GM18858 (cell line): ENCODE measurements at regions not wholly inside any gene's neighbourhood (a gene's known extent, or its start where the extent isn't known, plus 50 kb on each side); places are given as distances from the start of the nearest gene placed in this dataset.
A peak's percentile ranks its signal among the peaks of the same experiment; 100 is the strongest.

Source experiments
- ATAC-seq: cut with Tn5 transposase; IDR thresholded peaks from one replicate; pipeline ENCODE4 v1.9.1; 2021; ENCODE audit not compliant: unreplicated experiment

DNA sequence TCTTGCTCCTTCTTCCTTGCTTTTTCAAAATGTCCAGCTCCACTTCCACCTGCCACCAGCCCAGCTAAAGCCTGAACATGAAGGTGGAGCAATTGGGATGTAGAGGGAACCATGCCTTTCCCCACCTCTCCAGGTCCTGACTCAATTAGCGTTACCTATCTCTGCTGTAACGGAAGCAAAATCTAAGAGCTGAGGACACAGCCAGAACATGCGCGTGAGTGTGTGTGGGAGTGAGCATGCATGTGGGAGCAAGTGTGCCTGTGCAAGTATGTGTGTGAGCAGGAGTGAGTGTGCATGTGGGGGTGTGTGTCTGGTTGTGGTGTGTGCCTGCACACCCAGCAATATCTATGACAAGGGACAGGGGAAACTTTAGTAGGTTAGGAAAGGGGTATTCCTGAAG is 364.5 kb downstream of the MID1IP1 start:
- ATAC-seq = no peak

DNA sequence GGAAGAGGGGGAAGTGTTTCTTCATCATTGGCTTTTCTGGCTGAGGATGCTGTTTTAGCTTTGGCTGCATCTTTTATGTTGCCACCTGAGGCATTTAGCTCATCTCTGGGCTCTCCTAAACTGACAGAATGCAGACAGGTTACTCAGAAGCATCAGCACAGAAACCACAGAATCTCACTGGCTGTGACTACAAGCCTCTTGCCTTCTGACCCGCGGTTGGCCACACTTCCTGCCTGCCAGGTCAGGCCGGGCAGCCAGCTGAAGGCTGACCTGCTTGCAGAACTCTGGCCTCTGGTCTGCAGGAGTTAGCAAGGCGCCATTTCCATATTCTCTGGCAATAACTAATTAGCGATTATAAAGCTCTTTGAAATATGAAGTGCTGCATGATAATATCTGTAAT is 366.5 kb downstream of the MID1IP1 start:
- ATAC-seq = peak; percentile 76

DNA sequence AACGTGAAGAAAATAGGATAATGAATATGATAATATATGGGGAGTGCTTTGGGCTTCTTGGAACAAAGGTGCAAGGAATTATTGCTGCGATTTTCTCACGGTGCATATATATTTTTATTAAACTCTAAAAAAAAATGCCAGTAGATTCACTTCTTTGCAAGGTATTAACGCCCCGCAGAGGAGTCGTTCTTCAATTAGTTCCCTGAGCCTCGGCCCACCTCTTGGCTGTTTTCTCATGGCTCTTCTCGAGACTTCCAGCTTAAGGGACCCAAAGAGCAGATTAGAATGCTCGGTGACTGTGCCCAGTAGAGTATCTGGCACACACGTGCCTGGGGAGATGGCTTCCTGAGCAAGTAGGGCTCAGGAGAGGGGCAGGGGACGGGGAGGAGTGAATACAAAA is 367.4 kb downstream of the MID1IP1 start:
- ATAC-seq = no peak

DNA sequence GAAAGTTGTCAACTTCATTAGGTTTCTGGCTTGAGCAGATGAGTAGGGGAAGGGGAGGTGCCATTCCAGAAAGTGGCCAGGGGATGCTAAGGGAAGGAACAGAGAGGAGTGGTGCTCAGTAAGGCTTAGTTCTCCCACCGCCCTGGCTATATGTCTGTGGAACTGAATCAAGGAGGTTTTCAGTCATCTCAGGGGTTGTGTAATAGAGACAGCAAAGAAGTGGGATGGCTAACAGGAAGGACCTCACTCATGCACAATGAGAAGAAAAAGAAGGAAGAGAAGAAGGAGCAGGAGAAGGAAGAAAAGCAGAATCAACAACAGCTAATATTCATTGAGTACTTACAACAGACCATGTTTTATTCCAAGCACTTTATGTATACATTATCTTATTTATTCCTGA is 368.7 kb downstream of the MID1IP1 start:
- no peak for ATAC-seq

DNA sequence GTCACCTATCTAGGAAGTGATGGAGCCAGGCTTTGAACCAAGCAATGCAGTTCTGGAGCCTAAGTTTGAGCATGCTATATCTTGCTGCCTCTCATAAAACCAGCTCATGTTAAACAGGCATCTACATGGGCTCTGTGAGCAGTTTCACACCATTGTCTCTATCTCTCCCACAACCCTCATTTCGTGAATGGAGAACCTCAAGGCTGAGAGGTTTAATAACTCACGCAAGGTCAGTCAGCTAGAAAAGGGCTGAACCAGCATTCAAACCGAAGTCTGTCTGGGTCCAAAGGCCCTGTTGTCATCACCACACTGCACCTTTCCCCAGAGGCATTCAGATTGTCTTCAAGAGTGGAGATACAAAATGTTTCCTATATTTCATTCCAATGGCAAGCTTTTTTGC is 369.2 kb downstream of the MID1IP1 start:
- no peak for ATAC-seq

DNA sequence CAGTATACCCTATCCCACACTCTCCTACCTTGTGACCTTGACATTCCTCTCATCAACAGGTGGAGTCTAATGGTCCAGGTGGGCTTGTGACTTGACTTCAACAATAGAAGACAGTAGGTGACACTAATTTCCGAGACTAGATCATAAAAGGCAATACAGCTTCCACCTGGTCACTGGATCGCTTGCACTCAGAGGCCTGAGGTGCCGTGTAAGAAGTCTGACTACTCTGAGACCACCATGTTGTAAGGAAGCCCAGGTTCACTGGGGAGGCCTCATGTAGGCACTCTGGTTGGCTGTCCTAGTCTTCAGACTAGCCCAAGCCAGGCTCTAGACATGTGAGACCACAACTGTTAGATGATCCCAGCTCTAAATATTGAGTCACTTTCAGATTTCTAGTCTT is 370.4 kb downstream of the MID1IP1 start:
- no peak for ATAC-seq

DNA sequence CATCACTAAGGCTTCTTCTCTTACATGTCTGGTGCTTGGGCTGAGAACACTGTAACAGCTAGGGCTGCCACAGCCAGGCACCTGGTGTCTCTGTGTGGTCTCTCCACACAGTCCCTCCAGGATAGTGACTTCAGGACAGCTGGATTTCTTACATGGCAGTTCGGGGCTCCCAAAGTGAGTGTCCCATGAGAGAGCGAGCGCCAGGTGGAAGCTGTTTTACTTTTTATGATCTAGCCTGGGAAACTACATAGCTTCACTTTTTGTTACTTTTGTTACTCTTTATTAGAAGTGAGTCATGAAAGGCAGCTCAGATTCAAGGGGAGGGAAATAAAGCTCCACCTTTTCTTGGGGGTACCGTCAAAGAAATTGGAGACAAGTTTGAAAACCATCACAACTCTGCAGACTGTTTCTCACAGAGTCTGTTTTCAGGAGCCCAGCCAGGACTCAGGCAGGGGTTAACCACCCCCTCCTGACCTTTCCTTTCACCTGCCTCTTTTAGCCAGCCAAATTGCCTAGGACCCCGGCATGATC is 373.0 kb downstream of the MID1IP1 start:
- ATAC-seq = no peak

DNA sequence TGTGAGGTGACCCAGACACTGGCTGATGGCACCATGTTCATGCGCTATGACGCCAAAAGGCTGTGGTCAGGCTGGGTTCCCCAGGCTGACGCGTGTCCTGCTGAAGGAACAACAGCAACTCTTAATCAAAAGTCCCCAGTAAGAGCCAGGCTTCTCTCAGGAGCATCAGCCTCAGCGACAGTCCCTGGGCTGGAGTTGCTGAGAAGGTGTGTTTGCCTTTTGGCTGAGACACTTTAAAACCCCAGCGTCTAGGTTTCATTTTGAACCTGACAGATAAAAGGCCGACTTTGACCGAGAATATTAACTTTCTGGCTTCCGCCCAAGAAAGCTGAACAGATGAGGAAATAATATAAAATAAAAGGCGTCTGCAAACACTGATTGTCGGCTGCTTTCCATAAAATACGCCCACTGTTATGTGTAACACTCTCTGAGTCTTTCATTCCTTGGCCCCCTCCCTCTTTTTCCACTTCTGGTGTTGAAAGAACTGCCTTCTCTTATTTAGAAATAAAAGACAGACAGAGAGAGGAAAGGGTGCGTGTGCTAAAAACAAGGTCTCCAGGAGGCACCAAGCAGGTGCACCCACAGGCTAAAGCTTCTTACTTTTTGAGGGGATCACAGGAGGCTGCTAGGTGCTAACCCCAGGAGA is 373.6 kb downstream of the MID1IP1 start:
- no peak for ATAC-seq

DNA sequence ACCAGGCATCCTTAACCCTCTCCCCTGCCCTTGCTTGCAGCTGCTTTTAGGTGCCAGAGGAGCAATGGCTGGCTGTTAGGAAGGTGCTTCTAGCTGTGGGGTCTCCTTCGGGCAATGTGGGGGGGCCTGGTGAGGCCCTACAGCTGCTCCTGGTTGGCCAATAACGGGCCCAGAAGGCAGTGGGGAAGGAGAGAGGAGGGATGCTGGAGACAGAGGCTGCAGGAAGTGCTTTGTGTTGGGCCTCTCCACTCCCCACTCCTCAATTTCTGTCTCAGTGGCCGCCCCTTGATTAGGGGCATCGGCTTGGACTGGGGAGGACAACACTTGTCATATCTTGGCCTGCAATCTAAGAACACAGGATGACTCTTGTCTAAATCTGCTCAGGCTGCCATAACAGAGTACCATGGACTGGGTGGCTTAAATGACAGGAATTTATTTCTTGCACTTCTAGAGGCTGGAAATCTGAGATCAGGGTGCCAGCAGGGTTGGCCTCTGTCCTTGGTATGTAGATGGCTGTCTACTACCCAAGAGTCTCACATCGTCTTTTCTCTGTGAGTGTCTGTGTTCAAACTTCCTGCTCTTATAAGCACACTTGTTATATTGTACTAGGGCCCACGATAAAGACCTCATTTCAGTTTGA is 374.3 kb downstream of the MID1IP1 start:
- no peak for ATAC-seq

DNA sequence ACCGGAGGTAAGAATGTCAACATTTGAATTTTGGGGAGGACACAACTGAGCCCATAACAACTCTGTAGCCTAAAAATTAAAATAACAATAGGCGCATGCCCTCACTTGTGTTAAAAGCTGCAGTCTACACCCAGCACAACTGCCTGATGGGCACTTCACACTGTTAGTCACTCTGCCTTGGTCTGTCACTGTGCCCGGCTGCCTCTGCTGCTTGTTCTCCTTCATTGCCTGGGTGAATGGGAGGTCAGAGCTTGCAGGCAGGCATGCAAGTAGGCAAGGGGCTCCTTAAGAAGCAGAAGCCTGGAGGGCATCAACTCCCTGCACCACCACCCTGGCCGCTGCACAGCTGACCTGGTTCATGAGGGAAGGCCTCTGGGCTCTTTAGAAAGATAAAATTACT is 374.8 kb downstream of the MID1IP1 start:
- ATAC-seq = no peak

DNA sequence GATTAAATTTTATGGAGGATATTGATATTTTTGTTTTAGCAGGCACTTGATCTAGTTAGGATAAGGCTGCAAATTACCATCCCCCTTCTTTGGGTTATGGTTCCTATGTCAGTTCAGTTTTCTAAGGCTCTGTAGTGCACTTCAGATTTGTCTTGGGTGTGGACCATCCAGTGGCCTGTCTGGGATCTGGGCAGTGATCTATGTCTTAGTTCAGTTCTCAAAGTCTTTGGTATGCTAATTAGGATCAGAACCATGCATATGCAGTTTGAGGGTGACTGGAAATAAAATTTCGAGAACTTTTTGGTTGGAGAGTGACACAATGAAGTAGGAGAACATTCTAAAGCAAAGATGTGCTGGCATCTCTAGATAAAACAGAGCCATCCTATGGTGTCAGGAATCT is 388.2 kb downstream of the MID1IP1 start:
- ATAC-seq = no peak

DNA sequence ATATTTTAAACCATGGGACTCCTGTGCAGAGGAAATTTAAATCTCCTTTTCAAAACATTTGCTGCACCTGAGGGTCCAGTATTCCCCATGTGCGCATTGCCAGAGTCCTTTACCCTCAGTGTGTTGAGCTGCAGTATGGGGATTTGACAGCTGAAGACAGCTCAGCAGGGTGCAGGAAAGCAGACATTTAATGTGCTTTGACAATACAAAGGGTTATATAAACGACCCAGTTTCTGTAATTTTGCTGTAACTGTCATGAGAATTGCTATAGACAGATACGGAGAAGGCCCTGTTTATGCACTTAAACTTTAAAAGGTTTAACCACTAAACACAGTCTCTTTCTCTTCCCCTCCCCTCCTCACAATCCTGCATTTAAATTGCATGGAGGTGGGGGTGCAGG is 393.4 kb downstream of the MID1IP1 start:
- ATAC-seq = no peak

DNA sequence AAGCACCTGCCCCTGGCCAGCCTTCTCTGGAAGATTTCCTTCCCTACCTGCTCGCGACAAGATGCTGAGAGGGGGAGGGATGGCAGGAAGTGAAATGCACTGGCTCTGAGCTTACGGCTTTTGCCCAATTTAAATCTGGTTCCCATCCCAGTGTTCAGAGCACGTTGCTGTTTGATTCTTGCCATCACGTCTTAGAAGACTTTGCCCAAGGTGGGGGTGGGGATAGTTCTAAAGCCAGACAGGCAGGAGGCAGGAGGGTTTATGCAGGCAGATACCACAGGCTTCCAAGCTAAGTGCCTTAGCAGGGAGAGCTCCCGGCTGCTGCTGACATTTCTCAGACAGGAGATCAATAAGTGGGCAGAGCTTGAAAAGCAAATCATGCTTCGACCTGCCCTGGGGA is 393.9 kb downstream of the MID1IP1 start:
- ATAC-seq = no peak

DNA sequence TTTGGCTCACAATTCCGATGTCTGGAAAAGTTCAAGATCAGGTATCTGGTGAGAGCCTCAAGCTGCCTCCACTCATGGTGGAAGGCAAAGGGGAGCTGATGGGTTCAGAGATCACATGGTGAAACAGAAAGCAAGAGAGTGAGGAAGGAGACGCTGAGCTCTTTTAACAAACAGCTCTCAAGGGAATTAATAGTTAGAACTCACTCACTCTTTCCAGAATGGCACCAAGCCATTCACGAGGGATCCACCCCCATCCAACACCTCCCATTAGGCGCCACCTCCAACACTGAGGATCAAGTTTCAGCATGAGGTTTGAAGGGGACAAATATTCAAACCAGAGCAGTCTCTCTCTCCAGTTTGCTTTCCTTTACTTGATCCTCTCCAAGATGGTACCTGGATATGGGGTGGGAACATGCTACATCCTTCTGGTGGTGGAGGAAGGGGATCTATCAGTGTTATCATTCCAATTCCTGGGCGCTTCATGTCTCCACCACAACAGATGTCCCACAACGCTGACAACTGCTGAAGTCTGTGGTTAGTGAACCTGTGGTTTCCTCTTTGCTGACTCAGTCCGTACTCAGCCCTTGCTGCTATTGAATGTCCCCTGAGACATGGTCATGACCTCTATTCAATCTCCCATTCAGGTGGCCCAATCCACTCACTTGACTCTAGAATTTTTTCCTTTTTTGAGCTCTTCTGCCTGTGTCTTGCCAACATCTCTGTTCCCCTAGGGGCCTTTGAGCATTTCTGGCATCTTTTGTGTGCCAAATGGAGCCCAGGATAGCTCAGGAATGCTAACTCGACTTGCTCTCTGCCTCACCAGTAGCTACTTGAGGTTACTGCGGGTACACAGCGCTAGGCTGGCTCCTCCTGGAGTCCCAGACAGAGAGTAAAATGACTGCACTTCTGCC is 395.2 kb downstream of the MID1IP1 start:
- ATAC-seq = peak; percentile 94

DNA sequence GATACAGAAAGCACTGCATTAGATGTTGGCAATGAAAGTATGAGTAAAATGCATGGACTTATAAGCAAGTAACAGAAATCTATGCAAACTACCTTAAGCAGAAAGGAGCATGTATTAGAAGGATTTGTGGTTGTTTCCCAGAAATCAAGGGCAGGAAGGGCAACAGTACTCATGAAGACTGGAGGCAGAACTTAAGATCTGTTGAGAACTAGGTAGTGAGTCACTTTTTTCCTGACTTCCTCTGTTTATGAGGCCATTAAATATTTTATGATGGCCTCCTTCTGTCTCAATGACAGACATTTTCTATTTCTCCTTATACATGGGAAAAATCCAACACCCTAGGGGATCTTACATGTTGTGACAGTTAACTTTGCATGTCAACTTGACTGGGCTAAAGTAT is 398.2 kb downstream of the MID1IP1 start:
- no peak for ATAC-seq

DNA sequence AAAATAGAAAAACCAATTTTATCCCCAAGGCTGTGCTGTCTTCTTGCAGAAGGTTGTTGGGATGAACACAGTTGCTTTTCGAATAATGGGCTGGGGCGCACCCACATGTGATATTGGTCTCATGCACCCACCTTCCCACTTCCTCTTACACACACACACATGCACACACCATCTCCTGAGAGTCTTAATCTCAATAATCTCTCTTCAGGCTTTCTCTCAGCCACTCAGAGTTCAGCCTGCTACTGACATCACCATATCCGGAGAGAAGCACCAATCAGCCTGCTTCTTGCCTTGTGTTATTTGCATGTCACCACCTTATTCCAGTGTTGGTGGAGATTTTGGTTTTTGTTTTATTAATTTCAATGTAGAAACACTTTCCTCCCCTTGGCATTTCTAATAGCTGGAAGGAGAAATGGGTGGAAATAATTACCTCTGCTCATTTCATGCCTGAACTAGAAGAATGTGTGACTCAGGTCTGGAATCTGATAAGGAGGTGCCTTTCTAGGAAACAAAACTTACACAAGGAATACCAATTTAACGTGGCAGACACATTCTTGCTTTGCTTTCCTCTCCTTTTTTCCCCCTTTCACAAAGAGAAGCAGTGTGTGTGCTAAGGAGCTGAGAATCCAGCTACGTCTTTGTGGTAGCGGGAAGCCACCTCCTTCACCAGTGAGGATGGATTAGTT is 400.2 kb downstream of the MID1IP1 start:
- no peak for ATAC-seq

DNA sequence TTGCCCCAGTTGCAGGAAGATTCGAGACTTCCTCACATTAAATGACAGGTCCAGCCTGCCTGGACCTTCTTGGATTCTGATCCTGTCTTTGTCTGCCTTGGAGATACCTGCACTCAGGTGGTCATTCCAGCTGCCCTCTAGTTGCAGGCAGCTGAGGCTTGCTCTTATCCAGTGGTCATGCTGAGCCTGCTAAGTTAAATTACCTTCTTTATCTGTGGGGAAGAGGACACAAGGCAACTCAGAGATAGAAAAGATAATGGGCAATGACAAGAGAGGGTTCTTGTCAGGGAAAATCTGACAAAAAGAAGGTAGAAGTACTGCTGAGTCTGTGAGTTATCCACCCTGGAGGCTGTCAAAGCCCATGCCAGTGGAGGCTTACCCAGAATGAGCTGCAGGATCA is 401.4 kb downstream of the MID1IP1 start:
- no peak for ATAC-seq

DNA sequence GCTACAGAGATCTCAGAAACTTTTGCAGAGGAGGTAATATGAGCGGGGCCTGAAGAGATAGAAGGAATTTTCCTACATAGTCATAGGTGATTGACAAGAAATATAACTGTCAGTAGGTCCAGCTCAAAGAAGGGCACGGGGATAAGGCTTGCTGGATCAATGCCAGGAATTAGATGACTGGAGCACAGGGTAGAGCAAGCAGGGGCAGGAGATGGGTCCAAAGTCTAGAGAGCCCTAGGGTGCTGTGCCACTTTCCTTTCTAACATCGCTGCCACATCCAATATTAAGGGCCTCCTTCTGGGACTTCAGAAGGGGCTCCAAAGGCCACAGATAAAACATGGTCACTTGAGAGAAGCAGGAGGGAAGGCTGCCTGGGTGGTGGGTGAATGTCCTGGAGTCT is 402.2 kb downstream of the MID1IP1 start:
- ATAC-seq = no peak

DNA sequence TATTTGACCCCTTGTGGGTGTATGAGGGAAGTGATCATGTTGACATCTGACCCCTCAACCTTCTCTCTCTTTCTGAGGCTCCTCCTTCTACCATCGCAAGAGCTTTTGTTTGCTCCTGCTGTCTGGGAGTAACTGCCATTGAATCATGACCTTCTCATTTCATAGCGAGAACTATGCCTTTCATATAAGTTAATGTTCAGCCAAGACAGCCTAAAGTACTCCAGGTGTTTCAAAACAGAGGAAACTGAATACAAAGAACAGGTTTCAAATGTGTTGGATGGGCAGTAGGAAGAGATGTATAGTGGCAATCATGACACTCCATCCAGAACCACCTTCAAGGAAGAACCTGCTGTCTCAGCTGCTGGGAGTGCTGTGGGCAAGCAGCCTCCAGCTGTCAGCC is 403.1 kb downstream of the MID1IP1 start:
- ATAC-seq = no peak

DNA sequence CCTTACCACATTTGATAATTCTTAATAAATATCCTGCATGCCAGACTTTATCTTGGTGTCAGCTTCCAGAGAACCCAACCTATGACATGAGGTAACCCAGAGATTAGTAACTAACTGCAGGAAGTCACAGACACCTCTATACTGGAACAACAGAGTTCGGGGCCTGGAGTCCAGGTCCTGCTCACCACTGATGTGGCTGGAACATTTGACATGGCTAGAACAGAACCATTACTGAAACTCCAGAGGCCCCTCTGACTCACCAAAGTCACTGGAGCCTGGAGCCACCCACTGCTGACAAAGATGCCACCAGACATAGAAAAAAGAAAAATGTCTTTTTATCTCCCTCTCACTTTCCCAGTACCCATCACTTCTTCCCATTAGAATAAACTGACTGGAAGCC is 403.7 kb downstream of the MID1IP1 start:
- peak; percentile 46 for ATAC-seq

DNA sequence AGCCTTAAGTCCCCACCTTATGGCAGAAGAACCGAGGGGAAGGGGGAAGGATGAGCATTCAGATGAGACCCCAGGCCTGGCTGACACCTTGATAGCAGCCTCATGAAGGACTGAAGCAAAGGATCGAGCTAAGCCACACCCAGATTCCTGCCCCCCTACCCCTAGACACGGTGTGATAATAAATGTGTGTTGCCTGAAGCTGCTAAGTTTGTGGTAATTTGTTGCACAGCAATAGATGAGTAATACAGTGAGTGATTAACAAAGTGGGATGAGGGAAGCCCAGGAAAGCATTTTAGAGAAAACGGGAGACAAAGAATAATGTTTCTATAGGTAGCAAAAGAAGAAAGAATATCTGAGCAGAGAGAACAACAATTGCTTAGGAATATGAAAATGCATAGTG is 404.2 kb downstream of the MID1IP1 start:
- no peak for ATAC-seq
